K562 (cell line): ENCODE measurements at regions not wholly inside any gene's neighbourhood (a gene's known extent, or its start where the extent isn't known, plus 50 kb on each side); places are given as distances from the start of the nearest gene placed in this dataset.

ENCODE experiments used
- ATAC-seq: fragments of 200-7000 bp; cut with Tn5 transposase; 3 replicates; pipeline ENCODE4 v1.9.1; 2020; ENCODE audit warnings: moderate library complexity
- BruUV-seq: library from RNA; stranded (reverse); fragments of 400-500 nt; replicated peaks from 2 replicates; lab custom pipeline; 2021; lab: Mats Ljungman, UMichigan
- CTCF ChIA-PET: fragments of 300-600 bp; formaldehyde crosslinking; extraction: SDS; loops from one replicate; lab custom pipeline; 2021; ENCODE audit warnings: low intra/inter-chr PET ratio; lab: Yijun Ruan, JAX
- POLR2A ChIA-PET: fragments of 300-600, 350-650 bp; sonication (Branson Sonifier 250); formaldehyde crosslinking; extraction: SDS; loops from one replicate; lab custom pipeline; 2021; ENCODE audit warnings: antibody characterized with exemption, inconsistent platforms; lab: Yijun Ruan, JAX
- DNase-seq, 4 experiments: peaks; one replicate each; pipeline versions ENCODE4 v3.0.0 to v3.0.0-alpha.2; 2011 to 2018; ENCODE audit warnings: low spot score in 3 of 4, mixed read lengths in 3 of 4; ENCODE audit errors: extremely low read depth in 1 of 4
- FAIRE-seq: peaks from 2 replicates; lab custom pipeline; 2011; peaks lifted over from hg19 to GRCh38; lab: Jason Lieb, UNC
- H2AFZ ChIP-seq: 2 replicates; pipeline ENCODE4 v1.6.0; 2011; ENCODE audit warnings: low read depth, low read length, control low read depth, inconsistent platforms
- H3K27ac ChIP-seq: fragments of 200-600 bp; 3 replicates; pipeline ENCODE4 v1.8.0; 2011; ENCODE audit warnings: low read depth, mild to moderate bottlenecking, control low read depth, inconsistent platforms, low read length, moderate library complexity, mixed read lengths; ENCODE audit errors: extremely low read depth
- H3K27me3 ChIP-seq, 2 experiments: fragments of 300-600 bp in 1 of 2; 2 replicates in 1 of 2; 3 replicates in 1 of 2; pipeline versions ENCODE4 v1.6.0 to v1.8.0; 2011; ENCODE audit warnings: inconsistent platforms in 2 of 2, low read length in 2 of 2, mild to moderate bottlenecking in 1 of 2, mixed read lengths in 1 of 2, moderate library complexity in 1 of 2; ENCODE audit not compliant: control insufficient read depth in 2 of 2, insufficient read depth in 2 of 2
- H3K36me3 ChIP-seq: fragments of 300-600 bp; 3 replicates; pipeline ENCODE4 v1.8.0; 2011; ENCODE audit warnings: mild to moderate bottlenecking, low read length, inconsistent platforms; ENCODE audit not compliant: control insufficient read depth, insufficient read depth
- H3K4me1 ChIP-seq, 2 experiments: fragments of 200-600 bp in 1 of 2; replicated peaks in 1 of 2; 2 replicates in 1 of 2; 3 replicates in 1 of 2; pipeline versions ENCODE4 v1.5.1 to v1.8.0; 2011; ENCODE audit warnings: inconsistent platforms in 2 of 2, low read length in 2 of 2, mild to moderate bottlenecking in 1 of 2, mixed read lengths in 1 of 2, moderate library complexity in 1 of 2; ENCODE audit not compliant: control insufficient read depth in 2 of 2, insufficient read depth in 2 of 2
- H3K4me2 ChIP-seq: 2 replicates; pipeline ENCODE4 v1.6.1; 2011; ENCODE audit warnings: low read length, control low read depth, inconsistent platforms, mixed read lengths; ENCODE audit not compliant: insufficient read depth
- H3K4me3 ChIP-seq: fragments of 200-600 bp; sonication (generic), shearing (Covaris generic); 2 replicates; pipeline ENCODE4 v1.5.1; 2016; ENCODE audit warnings: control low read depth, inconsistent platforms
- H3K79me2 ChIP-seq: fragments of 200-600 bp; 3 replicates; pipeline ENCODE4 v1.8.0; 2011; ENCODE audit warnings: low read length, inconsistent platforms; ENCODE audit not compliant: control insufficient read depth, insufficient read depth
- H3K9ac ChIP-seq, 2 experiments: 2 replicates each; pipeline versions ENCODE4 v1.6.0 to v1.6.1; 2011; ENCODE audit warnings: low read depth in 2 of 2, low read length in 2 of 2, control low read depth in 1 of 2, inconsistent platforms in 1 of 2, mild to moderate bottlenecking in 1 of 2, mixed read lengths in 1 of 2; ENCODE audit not compliant: insufficient read depth in 1 of 2
- H3K9me1 ChIP-seq: one replicate; pipeline ENCODE4 v1.6.0; 2011; ENCODE audit warnings: inconsistent platforms, mild to moderate bottlenecking, low read length, moderate library complexity; ENCODE audit not compliant: control insufficient read depth, insufficient read depth
- H3K9me3 ChIP-seq: replicated peaks from 2 replicates; pipeline ENCODE4 v1.5.1; 2011; ENCODE audit warnings: low read depth, low read length, inconsistent platforms; ENCODE audit not compliant: control insufficient read depth, insufficient read depth
- H4K20me1 ChIP-seq: replicated peaks from 2 replicates; pipeline ENCODE4 v1.6.1; 2011; ENCODE audit warnings: low read length, inconsistent platforms, mixed read lengths; ENCODE audit not compliant: control insufficient read depth, insufficient read depth
- ARID1B ChIP-seq: fragments of 450-650 bp; IDR thresholded peaks from 2 replicates; pipeline ENCODE4 v1.6.1; 2016; ENCODE audit warnings: antibody characterized with exemption, mild to moderate bottlenecking, inconsistent platforms
- ATF6 ChIP-seq: sonication (generic); formaldehyde crosslinking; IDR thresholded peaks from 2 replicates; pipeline ENCODE4 v1.4.0; 2020; ENCODE audit warnings: mild to moderate bottlenecking, missing genetic modification reagents
- CBX3 ChIP-seq, 2 experiments: IDR thresholded peaks; 1 replicate in 1 of 2; 2 replicates in 1 of 2; pipeline ENCODE4 v1.6.1; 2012; ENCODE audit warnings: inconsistent platforms in 2 of 2, low read length in 2 of 2, borderline replicate concordance in 1 of 2, control low read depth in 1 of 2
- E4F1 ChIP-seq: fragments of 250-450 bp; sonication (Bioruptor Pico); IDR thresholded peaks from 2 replicates; pipeline ENCODE4 v1.5.0; 2021; ENCODE audit warnings: mild to moderate bottlenecking, borderline replicate concordance
- JUND ChIP-seq, 2 experiments: IDR thresholded peaks; 2 replicates in 1 of 2; 3 replicates in 1 of 2; pipeline ENCODE4 v1.6.1; 2011; ENCODE audit warnings: borderline replicate concordance in 2 of 2, low read depth in 2 of 2, low read length in 2 of 2, improper control_type of control experiment in 1 of 2, missing biosample characterization in 1 of 2, missing genetic modification characterization in 1 of 2, missing genetic modification reagents in 1 of 2
- MITF ChIP-seq: IDR thresholded peaks from 2 replicates; pipeline ENCODE4 v1.6.1; 2014; ENCODE audit warnings: antibody characterized with exemption
- NKRF ChIP-seq: fragments of 450-650 bp; IDR thresholded peaks from 2 replicates; pipeline ENCODE4 v1.6.1; 2016; ENCODE audit warnings: borderline replicate concordance
- PHF8 ChIP-seq: fragments of 200-600 bp; sonication (generic); IDR thresholded peaks from 2 replicates; pipeline ENCODE4 v1.6.1; 2012; ENCODE audit warnings: mixed run types, mild to moderate bottlenecking, inconsistent platforms, low read length, moderate library complexity, borderline replicate concordance
- RFX7 ChIP-seq: fragments of 250-450 bp; sonication (Bioruptor Pico); IDR thresholded peaks from 2 replicates; pipeline ENCODE4 v1.5.1; 2021; ENCODE audit warnings: mild to moderate bottlenecking
- SIX5 ChIP-seq, 2 experiments: IDR thresholded peaks; 2 replicates each; pipeline ENCODE4 v1.6.1; 2011; ENCODE audit warnings: low read length in 2 of 2, borderline replicate concordance in 1 of 2, low read depth in 1 of 2, mild to moderate bottlenecking in 1 of 2, moderate library complexity in 1 of 2; ENCODE audit not compliant: insufficient read depth in 1 of 2
- SMAD2 ChIP-seq: fragments of 150-350 bp; IDR thresholded peaks from 2 replicates; pipeline ENCODE4 v1.6.1; 2014; ENCODE audit warnings: low read depth, mild to moderate bottlenecking, low read length
- TCFL5 ChIP-seq: fragments of 250-450 bp; sonication (Bioruptor Pico); conservative IDR thresholded peaks from 2 replicates; pipeline ENCODE4 v1.6.1; 2021; ENCODE audit warnings: mild to moderate bottlenecking, moderate library complexity, matching md5 sums
- ZBTB7A ChIP-seq: IDR thresholded peaks from 2 replicates; pipeline ENCODE4 v1.6.1; 2011; ENCODE audit warnings: low read depth, mild to moderate bottlenecking, low read length, moderate library complexity, borderline replicate concordance; ENCODE audit not compliant: control insufficient read depth
- ZNF217 ChIP-seq: sonication (generic); formaldehyde crosslinking; IDR thresholded peaks from 2 replicates; pipeline ENCODE4 v1.8.0; 2022; ENCODE audit warnings: mild to moderate bottlenecking, missing genetic modification reagents
- WGBS: fragments of 100-300 bp; shearing (Covaris generic); methylation state at CpG from one replicate; pipeline ENCODE4 v1.1.6; 2016; ENCODE audit warnings: low coverage, mixed read lengths; ENCODE audit not compliant: insufficient coverage; ENCODE audit errors: missing lambda C conversion rate; 5-methylcytosine and 5-hydroxymethylcytosine counted together
- in situ Hi-C: fragments of 300-500 bp; cut with MboI; formaldehyde crosslinking; loops from 4 replicates; pipeline ENCODE4 v1.15.0; 2018; ENCODE audit warnings: inconsistent platforms, mixed read lengths
- intact Hi-C: fragments of 100-400 bp; cut with micrococcal nuclease; formaldehyde crosslinking; loops from 2 replicates; pipeline ENCODE4 v1.14.2; 2022

GRCh38 chr9:108434036-108434435 is 421.8 kb downstream of the ACTL7B start:
- Histone ChIP-seq H3K4me1 (no peaks in the 10 kb centered on the region), H3K27ac (no peak overlapping the region), H3K36me3 (no peaks in the 10 kb centered on the region), H3K27me3 (no peaks in the 10 kb centered on the region), H3K9me1 (no peaks in the 10 kb centered on the region), H3K9me3 (no peaks in the 10 kb centered on the region), H4K20me1 (0 out of 2 replicates have a peak, but pooled peaks cover 2% of the 10 kb centered on the region), H3K4me3 (no peak overlapping the region), H3K4me2 (no peak overlapping the region), H3K79me2 (no peaks in the 10 kb centered on the region), H3K9ac (no peak overlapping the region), H2AFZ (no peak overlapping the region)
- ATAC-seq (no peak), FAIRE-seq (no peak), DNase-seq (no peak)
- intact Hi-C loops = loop anchor here (10.0 kb wide), 1 partner anchor 949 kb away; the partner anchor contains the start of gene KLF4
- in situ Hi-C loops = no loop called here
- WGBS = 0% methylated on average over 2 of the region's 2 CpGs
- ChIA-PET POLR2A (interaction anchor here (0.6 kb wide), 1 partner anchor 561 kb away, joined by 3 read pairs; no protein-coding TSS in a partner anchor), CTCF (no interaction called here)
- BruUV-seq = no TSS peak
- TF ChIP-seq SMAD2 = no peak
- TF ChIP-seq ARID1B = no peak
- TF ChIP-seq TCFL5 (CRISPR knock-in tag) = no peak
- TF ChIP-seq SIX5 (IDR thresholded peaks at IDR 0.05; ENCODE audit: borderline replicate concordance in 1 of 2, insufficient read depth in 1 of 2, low read depth in 1 of 2, low read length in 2 of 2) = no peak
- no peak for TF ChIP-seq PHF8
- no peak for TF ChIP-seq NKRF
- TF ChIP-seq E4F1 (CRISPR knock-in tag) = no peak
- no peak for TF ChIP-seq ATF6 (CRISPR knock-in tag)
- TF ChIP-seq CBX3 (IDR thresholded peaks at IDR 0.05; ENCODE audit: borderline replicate concordance in 1 of 2, low read length in 2 of 2) = no peak
- no peak for TF ChIP-seq RFX7 (CRISPR knock-in tag)
- no peak for TF ChIP-seq JUND (IDR thresholded peaks at IDR 0.05; ENCODE audit: borderline replicate concordance, low read depth, low read length)
- TF ChIP-seq JUND (tag; IDR thresholded peaks at IDR 0.05; ENCODE audit: borderline replicate concordance, low read depth, low read length) = no peak
- TF ChIP-seq MITF = no peak
- no peak for TF ChIP-seq ZNF217 (CRISPR knock-in tag)
- TF ChIP-seq ZBTB7A = no peak
